NCI-H2171 treated with DMSO at 0.1 percent for 48 hours (cell line): ENCODE measurements at regions not wholly inside any gene's neighbourhood (a gene's known extent, or its start where the extent isn't known, plus 50 kb on each side); places are given as distances from the start of the nearest gene placed in this dataset.
"Not testable (repeated sequence)": the region's sequence is repeated elsewhere in the genome, so short reads cannot be mapped to it uniquely, and the experiment has no call there.

Experiments
- DNase-seq: peaks from one replicate; lab custom pipeline; 2025; lab: John Stamatoyannopoulos, UW

DNA sequence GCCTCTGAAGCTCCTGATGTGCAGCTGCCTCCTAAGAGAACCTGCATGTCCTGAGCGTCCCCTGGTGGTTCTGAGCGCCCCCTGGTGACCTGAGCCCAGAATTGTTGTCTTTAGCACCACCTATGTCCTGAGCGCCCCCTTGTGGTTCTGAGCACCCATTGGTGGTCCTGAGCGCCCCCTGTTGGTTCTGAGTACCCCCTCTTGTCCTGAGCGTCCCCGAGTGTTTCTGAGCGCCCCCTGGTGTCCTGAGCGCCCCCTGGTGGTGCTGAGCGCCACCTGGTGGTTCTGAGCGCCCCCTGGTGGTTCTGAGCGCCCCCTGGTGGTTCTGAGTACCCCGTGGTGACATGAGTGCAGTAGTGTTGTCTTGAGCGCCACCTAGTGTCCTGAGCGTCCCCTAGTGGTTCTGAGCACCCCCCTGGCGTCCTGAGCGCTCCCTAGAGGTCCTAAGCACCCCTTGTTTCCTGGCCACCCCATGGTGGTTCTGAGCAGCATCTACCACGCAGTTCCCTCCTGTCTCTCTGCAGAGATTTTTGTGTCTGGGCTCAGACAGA, 782.5 kb downstream of the TMEM121 start:
- peak; percentile 7 for DNase-seq

DNA sequence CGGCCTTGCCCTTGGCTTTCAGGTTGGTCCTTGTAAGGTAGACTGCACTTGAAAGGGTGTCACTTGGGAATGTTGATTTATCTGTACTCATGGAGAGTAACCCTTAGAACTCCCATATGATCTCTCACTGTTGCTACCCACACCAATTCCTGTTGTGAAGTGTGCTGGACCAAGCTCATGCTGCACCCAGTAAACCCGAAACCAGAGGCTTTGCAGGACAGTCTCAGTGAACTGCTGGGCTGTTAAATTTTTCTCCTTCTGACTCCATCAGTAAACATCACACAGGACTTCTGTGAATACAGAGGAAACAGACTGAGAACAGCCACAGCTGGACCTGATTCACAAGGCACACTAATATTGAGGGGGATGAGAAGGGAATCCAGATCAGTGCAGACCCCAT, 783.0 kb downstream of the TMEM121 start:
- no peak for DNase-seq

DNA sequence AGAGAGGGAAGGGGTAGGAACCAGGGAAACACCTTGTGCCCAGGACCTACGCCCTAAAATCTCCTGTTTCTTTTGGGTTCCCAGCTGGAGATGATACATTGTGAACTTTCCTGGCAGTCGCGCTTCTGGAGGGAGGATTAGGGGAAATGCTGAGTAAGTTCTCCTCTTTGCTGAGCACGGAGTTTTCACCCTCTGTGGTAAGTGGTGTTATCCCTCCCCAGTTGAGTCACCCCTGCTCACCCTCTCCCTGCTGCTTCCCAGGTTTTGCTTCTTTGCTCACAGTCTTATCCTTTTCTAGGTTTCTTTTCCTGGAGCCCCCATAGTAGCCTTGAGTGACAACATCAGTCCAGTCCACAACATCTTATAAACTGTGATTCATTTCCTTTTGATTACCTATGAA, 789.1 kb downstream of the TMEM121 start:
- DNase-seq = no peak

DNA sequence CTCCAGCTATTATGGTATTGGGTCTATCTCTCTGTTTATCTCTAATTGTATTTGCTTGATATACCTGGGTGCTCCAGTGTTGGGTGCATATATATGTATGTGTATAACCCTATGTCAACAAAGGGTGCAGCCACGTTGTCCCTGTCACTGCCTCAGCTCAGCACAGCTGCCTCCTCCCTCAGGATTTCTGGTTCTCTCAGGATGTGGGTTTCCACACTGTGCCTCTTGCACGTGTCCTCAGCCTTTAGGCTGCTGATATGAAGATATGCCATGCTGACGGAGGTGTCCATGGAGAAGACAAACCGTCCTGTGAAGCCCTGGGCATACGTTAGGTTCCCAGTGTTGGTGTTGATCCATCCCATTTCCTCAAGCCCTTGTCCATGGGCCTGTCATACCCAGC, 791.2 kb downstream of the TMEM121 start:
- no peak for DNase-seq

DNA sequence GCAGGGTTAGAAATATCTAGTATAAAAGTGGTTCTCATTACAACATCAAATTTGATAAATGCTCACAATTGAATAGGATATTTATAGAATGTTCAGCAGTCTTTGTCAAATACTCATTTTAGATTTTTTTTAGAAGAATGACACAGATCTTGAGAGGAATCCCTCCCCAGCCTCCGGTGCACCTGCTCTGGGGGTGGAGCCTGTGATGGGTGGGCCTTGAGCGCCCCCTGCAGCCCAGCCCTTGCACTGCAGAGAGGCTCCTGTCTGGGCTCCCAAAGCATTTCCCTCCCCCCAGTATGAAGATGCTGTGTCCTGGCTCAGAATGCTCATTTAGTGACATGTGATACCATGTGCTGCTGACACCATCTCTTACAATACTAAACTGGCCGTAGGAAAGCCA, 792.3 kb downstream of the TMEM121 start:
- no peak for DNase-seq

DNA sequence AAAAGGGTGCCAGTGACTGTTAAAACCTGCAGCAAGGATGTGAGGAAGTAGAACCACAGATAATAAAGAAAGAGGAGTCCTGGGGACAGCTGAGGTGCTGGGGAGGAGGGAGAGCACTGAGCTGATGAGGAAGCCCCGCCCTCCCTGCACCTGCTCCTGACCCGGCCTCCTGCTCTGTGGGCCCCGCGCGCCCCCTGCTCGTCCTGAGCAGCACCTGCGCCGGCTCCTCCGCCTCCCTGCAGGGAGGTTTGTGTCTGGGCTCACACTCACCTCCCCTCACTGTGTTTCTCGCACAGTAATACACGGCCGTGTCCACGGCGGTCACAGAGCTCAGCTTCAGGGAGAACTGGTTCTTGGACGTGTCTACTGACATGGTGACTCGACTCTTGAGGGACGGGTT, 797.6 kb downstream of the TMEM121 start:
- DNase-seq = not testable (repeated sequence)

DNA sequence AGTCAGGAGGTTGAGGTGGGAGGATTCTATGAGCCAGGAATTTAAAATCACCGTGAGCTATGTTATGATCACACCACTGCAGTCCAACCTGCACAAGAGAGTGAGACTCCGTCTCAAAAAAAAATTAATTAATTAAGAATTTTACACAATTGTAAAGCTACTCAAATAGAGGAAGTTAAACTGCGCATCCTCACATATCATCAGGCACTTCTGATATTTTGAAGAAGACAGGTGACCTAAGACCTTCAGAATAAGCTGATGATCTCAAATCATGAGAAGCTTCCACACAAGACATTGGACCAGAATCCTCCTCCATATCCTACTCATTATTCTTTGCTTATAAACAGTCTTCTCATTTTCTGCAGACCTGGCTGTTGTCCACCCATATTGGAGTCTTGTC, 800.9 kb downstream of the TMEM121 start:
- no peak for DNase-seq

DNA sequence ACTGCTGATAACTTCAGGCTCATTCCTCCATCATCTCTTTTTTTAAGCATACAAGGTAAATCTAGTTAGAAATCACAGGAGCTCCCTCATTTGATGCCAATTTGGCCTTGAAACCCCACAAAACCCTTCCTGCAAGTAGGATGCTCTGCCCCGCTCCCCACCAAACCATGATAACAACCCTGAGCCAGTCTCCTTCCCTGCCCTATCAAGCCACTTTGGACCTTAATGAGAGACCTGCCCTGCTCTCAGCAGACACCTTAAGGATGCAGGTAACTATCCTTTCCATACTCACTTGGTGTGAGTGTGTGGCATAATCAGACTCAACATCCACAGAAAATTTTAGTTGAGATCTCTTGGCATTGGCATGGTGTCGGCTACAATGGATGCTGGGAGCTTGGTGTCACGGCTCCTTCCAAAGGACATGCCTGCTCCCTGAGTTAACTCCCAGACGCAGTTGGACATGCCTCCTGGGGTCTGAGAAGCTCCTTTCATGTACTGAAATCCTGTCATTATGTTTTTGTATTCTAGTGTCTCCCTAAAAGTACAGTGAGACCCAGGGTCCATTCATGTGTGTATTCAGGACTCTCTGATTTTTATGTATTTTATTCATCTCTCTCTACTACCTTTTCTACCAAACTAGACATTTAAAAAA, 801.4 kb downstream of the TMEM121 start:
- not testable (repeated sequence) for DNase-seq

DNA sequence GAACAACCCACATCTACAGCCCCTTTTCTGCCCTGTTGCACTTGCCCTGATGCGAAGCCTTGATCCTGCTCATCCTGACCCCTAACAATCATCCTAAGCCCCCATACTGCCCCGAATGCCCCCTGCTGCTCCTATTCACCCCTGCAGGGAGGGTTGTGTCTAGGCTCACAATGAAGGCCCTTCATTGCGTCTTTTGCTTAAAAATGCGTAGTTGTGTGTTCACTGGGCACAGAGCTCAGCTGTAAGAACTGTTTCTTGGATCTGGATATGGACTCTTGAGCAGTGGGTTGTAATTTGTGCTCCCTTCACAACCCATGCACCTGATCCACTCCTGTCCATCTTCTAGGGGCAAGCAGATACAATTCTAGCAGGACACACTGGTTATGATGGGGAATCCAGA, 802.9 kb downstream of the TMEM121 start:
- not testable (repeated sequence) for DNase-seq

DNA sequence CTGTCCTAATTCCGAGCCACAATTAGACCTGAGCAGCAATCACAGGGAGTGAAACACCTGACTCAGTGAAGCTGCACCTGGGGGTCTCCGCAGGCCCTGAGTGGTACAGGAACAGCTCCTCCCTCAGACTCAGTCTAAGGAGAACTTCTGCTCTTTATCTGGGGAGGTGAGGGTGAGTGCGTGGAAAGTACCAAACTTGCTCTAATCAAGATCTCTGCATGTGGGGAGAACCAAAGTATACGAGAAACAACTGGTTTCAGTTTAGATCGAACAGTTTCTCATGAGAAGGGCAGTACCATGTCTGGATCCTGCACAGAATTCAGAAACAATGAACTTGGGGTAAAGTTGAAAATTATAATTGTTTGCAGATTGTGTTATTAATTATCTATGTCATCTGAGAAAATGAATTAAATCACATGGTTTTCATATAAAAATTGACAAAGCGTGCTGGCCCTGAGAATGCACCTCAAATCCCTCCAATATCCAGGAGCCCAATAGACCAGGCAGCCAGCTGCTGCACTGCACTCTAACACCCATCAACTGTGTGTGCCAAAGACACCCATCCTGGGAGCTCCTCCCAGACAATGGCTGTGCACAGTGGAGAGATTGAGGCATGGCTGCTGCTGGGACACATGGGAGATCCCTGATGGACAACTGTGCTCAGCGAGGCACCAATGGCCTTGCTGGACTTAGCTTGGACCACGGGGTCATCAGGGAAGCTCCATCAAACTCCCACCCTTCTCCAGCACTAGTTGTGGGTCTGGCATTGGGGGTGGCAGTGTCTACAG, 803.8 kb downstream of the TMEM121 start:
- not testable (repeated sequence) for DNase-seq

DNA sequence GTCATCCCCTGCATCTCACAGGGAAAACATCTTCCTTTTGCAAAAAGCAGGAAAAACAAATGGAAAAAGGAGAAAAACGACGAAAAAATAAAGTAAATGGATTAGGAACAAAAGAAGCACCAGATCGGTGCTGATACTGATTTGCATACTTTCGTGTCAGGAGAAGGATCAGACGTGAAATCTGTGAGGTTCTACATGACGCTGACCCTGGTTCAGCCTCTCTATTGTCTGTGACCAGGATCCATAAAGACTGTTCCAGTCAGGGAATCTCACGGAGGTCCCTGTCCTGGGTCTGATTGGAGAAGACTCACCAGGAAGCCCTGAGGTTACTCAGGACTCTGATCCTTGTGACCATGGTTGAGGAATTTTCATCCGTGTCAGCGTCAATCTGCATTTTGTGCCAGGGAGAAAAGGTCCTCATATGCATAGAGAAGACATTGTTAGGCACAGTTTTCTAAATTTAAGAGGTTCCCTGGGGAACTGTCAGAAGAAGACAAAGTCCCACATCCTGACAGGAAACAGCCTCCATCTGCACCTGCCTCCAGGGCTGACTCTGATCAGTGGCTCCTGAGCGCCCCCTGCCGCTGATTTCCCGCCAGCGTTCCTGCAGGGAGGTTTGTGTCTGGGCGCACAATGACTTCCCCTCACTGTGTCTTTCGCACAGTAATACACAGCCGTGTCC, 808.2 kb downstream of the TMEM121 start:
- not testable (repeated sequence) for DNase-seq

DNA sequence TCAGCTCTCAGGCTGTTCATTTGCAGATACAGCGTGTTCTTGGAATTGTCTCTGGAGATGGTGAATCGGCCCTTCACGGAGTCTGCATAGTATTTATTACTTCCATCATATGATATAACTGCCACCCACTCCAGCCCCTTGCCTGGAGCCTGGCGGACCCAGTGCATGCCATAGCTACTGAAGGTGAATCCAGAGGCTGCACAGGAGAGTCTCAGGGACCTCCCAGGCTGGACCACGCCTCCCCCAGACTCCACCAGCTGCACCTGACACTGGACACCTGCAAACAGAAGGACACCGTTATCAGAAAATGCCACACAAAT, 808.7 kb downstream of the TMEM121 start:
- not testable (repeated sequence) for DNase-seq

DNA sequence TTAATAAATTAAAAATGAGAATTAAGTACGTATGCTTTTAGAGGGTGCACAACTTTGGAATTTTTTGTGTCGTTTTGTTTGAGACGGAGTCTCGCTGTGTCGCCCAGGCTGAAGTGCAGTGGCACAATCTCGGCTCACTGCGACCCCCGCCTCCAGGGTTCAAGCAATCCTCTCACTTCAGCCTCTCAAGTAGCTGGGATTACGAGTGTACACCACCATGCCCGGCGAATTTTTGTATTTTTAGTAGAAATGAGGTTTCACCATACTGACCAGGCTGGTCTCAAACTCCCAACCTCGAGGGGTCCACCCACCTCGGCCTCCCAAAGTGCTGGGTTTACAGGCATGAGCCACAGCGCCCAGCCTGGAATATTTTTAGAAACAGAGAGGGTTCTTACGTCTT, 812.4 kb downstream of the TMEM121 start:
- not testable (repeated sequence) for DNase-seq

DNA sequence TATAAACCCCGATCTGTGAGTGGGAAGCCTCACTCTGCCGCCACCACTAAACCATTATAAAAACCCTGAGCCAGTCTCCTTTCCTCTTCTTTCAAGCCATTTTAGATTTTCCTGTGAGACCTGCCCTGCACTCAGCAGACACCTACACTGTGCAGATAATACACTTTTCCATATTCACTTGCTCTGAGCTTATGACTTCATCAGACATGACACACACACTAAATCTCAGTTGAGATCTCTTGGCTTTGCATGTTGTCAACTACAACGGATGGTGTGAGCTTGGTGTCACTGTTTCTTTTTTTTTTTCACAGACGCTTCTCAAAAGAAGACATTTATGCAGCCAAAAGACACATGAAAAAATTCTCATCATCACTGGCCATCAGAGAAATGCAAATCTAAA, 814.3 kb downstream of the TMEM121 start:
- DNase-seq = not testable (repeated sequence)

DNA sequence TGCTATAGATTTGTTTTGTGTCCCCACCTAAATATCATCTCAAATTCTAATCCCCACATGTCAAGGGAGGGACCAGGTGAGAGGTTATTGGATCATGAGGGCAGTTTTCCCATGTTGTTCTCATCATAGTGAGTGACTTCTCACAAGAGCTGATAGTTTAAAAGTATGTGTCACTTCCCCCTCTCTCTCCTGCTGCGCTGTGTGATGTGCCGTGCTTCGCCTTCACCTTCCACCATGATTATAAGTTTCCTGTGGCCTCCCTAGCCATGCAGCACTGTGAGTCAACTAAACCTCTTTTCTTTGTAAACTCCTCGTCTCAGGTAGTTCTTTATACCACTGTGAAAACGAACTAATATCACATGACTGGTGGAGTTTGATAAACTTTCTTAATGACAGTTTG, 814.8 kb downstream of the TMEM121 start:
- DNase-seq = not testable (repeated sequence)

DNA sequence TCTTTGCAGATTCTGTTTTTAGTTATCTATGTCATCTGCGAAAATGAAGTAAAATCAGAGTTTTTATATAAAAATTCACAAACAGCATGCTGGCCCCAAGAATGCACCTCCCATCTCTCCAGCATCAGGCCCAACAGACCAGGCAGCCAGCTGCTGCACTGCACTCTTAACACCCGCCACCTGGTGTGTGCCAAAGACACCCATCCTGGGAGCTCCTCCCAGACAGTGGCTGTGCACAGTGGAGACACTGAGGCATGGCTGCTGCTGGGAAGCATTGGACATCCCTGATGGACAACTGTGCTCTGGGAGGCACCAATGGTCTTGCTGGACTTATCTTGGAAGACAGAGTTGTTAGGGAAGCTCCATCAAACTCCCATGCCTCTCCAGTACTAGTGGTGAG, 817.2 kb downstream of the TMEM121 start:
- no peak for DNase-seq

DNA sequence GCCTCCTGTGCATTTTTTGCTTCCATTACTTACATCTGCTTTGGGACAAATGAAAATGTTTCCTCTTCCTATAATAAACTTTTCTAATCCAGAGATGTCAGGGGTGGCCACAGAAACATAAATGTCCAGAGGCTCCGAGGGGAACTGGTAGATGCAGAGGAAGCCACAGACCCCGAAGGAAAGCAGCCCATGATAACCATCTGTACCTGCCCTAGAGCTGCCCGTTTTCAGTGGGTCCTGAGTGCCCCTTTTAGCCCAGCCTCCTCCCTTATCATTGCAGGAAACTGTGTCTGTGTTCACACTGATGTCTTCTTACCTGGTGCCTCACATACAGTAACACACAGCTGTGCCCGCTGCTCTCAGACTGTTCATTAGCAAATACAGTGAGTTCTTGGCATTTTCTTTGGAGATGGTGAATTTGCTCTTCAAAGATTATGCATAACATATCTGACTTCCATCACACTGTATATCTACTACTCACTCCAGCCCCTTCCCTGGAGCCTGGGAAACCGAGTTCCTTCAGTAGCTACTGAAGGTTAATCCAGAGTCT, 817.8 kb downstream of the TMEM121 start:
- DNase-seq = not testable (repeated sequence)

DNA sequence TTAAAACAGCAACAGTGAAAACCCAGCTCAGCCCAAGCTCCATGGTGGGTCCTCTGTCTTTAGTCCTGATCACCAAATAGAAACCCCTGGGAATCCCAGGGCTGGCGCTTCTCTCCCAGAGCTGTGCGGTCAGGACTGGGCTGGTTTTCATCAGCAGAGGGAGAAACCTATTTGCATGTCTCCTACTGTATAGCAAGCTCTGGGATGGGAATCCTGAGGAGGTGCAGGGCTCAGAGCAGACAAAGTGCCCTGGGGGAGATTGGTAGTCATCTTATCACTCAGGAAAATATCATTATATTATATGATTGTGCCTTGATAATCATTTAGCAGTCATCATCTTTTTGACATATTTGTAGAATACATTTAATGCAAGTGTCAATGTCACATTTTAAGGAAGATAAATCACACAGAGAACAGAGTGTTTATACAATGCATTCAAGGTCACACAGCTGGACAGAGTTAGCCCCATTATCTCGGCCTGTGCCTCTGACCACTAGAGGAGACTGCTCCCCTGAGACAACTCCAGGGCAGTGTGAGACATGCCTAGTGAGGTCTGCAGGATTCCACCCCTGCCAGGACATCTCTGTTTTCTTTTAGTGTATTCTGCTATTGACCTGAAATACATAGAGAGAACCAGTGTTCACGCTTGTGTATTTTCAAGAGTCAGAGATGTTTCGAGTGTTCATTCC, 818.6 kb downstream of the TMEM121 start:
- DNase-seq = not testable (repeated sequence)

DNA sequence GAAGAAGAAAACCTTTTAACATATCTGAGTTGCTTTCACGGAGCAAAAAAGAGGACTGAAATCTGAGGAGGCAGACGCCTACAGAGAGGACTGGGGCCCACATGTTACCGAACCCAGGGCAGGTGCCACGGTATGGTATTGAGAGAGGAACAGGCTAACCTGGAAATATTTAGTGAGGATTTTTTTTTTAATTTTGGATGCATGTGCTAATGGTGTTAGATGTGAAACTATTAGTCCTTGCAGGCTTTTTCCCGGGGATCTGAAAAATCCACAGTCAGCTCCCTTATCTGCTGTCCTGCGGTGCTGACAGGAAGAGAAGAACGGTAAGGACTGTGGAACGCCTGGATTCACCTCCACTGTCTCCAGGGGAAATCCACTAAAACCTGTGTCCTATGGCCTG, 819.7 kb downstream of the TMEM121 start:
- no peak for DNase-seq

DNA sequence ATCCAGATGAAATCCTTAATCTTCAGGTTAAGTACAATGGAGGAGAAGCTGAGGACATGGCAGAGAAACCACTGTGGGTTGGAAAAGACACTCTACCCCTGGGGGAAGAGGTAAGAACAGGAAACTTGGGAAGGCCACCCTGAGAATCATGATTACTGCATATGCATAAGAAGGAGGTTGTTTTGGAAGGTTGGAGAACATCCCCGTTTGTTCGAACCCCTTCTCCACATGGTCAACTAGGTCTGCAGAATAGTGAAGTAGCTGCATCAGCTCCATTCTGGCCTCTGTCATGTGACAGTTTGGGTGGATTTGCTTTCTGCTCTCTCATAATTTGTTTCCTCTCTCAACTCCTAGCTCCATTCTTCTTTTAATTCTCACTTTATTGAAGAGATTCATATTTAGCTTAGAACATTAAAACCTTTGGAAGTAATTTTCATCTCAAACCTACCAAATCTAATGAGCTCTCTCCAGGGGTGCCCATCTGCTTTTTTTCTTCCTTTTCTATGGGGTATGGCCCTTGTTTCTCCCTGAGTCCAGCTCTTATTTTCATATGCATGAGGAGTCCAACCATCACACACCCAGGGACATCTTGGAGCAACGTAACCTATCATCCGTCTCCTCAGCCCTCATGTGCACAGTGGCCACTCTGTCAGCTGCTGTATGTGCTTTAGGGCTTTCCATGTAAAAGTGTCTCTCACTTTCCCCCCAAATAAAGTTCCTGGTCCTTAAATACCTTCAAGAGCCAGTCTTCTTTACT, 820.3 kb downstream of the TMEM121 start:
- DNase-seq = no peak

DNA sequence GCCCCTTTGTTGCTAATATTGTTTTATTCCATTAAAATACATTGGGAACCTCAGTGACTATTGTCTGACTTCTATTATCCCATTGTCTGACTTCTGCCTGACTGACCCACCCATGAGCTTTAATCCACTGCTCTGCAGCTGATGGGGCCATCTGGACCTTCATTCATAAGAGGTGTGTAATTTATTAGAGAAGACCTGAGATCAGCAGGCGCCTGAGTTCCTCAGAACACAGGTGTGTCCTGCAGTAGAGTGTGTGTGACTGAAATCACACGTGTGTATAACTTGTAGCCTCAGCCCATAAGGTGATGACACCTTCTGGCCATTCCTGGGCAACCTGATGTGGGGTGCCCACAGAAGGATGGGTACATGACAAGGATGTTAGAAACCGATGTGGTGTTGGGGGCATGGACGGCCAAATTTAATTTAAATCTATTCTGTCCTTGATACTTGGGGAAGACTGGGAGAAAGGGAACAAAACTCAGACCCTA, 821.0 kb downstream of the TMEM121 start:
- DNase-seq = no peak
